ELR (cell line): ENCODE measurements at regions not wholly inside any gene's neighbourhood (a gene's known extent, or its start where the extent isn't known, plus 50 kb on each side); places are given as distances from the start of the nearest gene placed in this dataset.

Experiments used
- DNase-seq: peaks from one replicate; pipeline ENCODE4 v3.0.0-alpha.2; 2015; ENCODE audit warnings: low read depth

GRCh38 chr7:85781606-85782005, 594.8 kb upstream of the SEMA3D start:
- DNase-seq: no peak

GRCh38 chr7:85776691-85777345, 590.0 kb upstream of the SEMA3D start:
- DNase-seq: no peak

- DNase-seq: no peak
Measured at GRCh38 chr7:85775431-85775830, 588.6 kb upstream of the SEMA3D start.

- no peak for DNase-seq
Measured at GRCh38 chr7:85774986-85775385, 588.1 kb upstream of the SEMA3D start.

- peak; percentile 56 for DNase-seq
Measured at GRCh38 chr7:85773116-85773728, 586.4 kb upstream of the SEMA3D start.

- DNase-seq: no peak
Measured at GRCh38 chr7:85771516-85771915, 584.7 kb upstream of the SEMA3D start.

GRCh38 chr7:85770332-85770731, 583.5 kb upstream of the SEMA3D start:
- DNase-seq: no peak

GRCh38 chr7:85765698-85766298, 578.9 kb upstream of the SEMA3D start:
- DNase-seq: no peak

GRCh38 chr7:85764034-85764433, 577.2 kb upstream of the SEMA3D start:
- no peak for DNase-seq

- no peak for DNase-seq
Measured at GRCh38 chr7:85757348-85757747, 570.5 kb upstream of the SEMA3D start.

- DNase-seq: peak; percentile 51
Measured at GRCh38 chr7:85750454-85750949, 563.6 kb upstream of the SEMA3D start.

GRCh38 chr7:85749696-85750453, 563.0 kb upstream of the SEMA3D start:
- no peak for DNase-seq

GRCh38 chr7:85748861-85749260, 562.0 kb upstream of the SEMA3D start:
- DNase-seq: no peak

GRCh38 chr7:85737426-85737825, 550.6 kb upstream of the SEMA3D start:
- DNase-seq: no peak

GRCh38 chr7:85736085-85736484, 549.2 kb upstream of the SEMA3D start:
- DNase-seq: no peak

- DNase-seq: no peak
Measured at GRCh38 chr7:85734823-85735222, 548.0 kb upstream of the SEMA3D start.

- no peak for DNase-seq
Measured at GRCh38 chr7:85733169-85733915, 546.5 kb upstream of the SEMA3D start.

- no peak for DNase-seq
Measured at GRCh38 chr7:85730012-85730411, 543.2 kb upstream of the SEMA3D start.

GRCh38 chr7:85725026-85725425, 538.2 kb upstream of the SEMA3D start:
- DNase-seq: no peak

GRCh38 chr7:85719981-85720953, 533.4 kb upstream of the SEMA3D start:
- peak; percentile 38 for DNase-seq

GRCh38 chr7:85716353-85716752, 529.5 kb upstream of the SEMA3D start:
- DNase-seq: no peak
